B cell (primary cell): ENCODE measurements at regions not wholly inside any gene's neighbourhood (a gene's known extent, or its start where the extent isn't known, plus 50 kb on each side); places are given as distances from the start of the nearest gene placed in this dataset.

Experiments used
- EZH2 ChIP-seq: IDR thresholded peaks from 2 replicates; pipeline ENCODE4 v1.6.1; 2012; ENCODE audit warnings: borderline replicate concordance, low read depth, mild to moderate bottlenecking, moderate library complexity, low read length; ENCODE audit not compliant: insufficient read depth, poor library complexity, severe bottlenecking
- TF ChIP-seq, protein P1 (sequence below): fragments of 200-600 bp; IDR thresholded peaks from one replicate; pipeline ENCODE4 v1.8.0; 2022; ENCODE audit warnings: antibody characterized with exemption, mild to moderate bottlenecking

DNA sequence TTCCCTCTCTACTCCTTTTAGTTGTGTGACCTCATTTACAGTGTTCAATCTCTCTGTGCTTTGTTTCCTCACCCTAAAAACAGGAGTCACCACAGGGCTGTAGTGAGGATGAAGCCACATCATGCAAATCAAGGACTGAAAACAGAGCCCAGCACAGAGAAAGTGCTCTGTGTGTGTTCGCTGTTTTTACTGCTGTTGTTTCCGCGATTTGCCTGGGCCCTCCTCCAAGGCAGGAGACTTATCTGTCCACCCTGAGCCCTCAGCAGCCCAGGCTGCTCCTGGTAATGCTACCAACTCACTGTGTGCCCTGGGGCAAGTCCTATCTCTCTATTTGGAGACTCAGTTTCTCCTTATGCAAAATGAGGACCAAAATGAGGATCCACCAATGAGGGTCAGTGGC lies 87.2 kb upstream of the NEURL1B start:
- no peak for TF ChIP-seq EZH2
- TF ChIP-seq, protein P1, sequence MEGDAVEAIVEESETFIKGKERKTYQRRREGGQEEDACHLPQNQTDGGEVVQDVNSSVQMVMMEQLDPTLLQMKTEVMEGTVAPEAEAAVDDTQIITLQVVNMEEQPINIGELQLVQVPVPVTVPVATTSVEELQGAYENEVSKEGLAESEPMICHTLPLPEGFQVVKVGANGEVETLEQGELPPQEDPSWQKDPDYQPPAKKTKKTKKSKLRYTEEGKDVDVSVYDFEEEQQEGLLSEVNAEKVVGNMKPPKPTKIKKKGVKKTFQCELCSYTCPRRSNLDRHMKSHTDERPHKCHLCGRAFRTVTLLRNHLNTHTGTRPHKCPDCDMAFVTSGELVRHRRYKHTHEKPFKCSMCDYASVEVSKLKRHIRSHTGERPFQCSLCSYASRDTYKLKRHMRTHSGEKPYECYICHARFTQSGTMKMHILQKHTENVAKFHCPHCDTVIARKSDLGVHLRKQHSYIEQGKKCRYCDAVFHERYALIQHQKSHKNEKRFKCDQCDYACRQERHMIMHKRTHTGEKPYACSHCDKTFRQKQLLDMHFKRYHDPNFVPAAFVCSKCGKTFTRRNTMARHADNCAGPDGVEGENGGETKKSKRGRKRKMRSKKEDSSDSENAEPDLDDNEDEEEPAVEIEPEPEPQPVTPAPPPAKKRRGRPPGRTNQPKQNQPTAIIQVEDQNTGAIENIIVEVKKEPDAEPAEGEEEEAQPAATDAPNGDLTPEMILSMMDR: no peak
